ENCODE measurements at regions not wholly inside any gene's neighbourhood (a gene's known extent, or its start where the extent isn't known, plus 50 kb on each side); places are given as distances from the start of the nearest gene placed in this dataset.

- ATAC-seq (ENCODE audit: insufficient read depth, low FRiP score) (no peak), DNase-seq (no peak)
- 75 to 84% methylated on average over 6 of the region's 6 CpGs for WGBS, 2 donors
- Histone ChIP-seq H3K27me3 (ENCODE audit: control insufficient read depth in 3 of 3, insufficient read depth in 3 of 3, low read length in 2 of 3) (peaks cover 0 to 7% (median 2%) of the 10 kb centered on the region in 3 donors), H3K4me3 (no peak overlapping the region), H3K27ac (ENCODE audit: low read depth in 1 of 2, low read length in 1 of 2) (no peak overlapping the region), H3K9me3 (ENCODE audit: control insufficient read depth in 4 of 4, insufficient read depth in 3 of 4, low read length in 3 of 4) (no peaks in the 10 kb centered on the region), H3K4me1 (ENCODE audit: control insufficient read depth in 5 of 5, insufficient read depth in 5 of 5, low read length in 5 of 5) (peaks cover 0 to 4% (median 2%) of the 10 kb centered on the region in 5 donors), H3K9ac (ENCODE audit: insufficient read depth in 1 of 2, low read length in 2 of 2) (no peak overlapping the region), H3K36me3 (ENCODE audit: control insufficient read depth in 4 of 4, insufficient read depth in 4 of 4, low read length in 4 of 4) (no peaks in the 10 kb centered on the region)
- TF ChIP-seq, protein P1, sequence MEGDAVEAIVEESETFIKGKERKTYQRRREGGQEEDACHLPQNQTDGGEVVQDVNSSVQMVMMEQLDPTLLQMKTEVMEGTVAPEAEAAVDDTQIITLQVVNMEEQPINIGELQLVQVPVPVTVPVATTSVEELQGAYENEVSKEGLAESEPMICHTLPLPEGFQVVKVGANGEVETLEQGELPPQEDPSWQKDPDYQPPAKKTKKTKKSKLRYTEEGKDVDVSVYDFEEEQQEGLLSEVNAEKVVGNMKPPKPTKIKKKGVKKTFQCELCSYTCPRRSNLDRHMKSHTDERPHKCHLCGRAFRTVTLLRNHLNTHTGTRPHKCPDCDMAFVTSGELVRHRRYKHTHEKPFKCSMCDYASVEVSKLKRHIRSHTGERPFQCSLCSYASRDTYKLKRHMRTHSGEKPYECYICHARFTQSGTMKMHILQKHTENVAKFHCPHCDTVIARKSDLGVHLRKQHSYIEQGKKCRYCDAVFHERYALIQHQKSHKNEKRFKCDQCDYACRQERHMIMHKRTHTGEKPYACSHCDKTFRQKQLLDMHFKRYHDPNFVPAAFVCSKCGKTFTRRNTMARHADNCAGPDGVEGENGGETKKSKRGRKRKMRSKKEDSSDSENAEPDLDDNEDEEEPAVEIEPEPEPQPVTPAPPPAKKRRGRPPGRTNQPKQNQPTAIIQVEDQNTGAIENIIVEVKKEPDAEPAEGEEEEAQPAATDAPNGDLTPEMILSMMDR (IDR thresholded peaks at IDR 0.05; ENCODE audit: control extremely low read depth, extremely low read depth), result no peak
Measured at GRCh38 chr6:105515054-105515453, 112.2 kb upstream of the PREP start.

DNA sequence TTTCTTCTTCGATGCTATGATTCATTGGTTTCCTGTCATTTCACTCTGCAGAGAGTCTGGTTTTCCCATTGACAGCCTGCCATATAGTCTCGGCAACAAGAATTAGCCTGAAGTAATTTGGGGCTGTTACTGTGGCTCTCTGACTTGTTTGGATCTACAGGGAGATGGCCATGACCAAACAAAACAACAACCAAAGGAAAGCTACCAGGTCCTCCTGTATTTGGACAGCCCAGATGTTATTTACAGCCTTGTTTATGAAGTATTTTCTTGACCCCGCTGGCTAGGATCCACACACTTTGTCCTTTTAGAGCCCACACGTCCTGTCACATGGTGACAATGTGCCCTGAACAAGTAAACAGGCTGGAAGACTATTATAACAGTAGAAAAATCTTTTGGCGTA lies 111.4 kb upstream of the PREP start:
- no peaks in the 10 kb centered on the region for H3K9me3 ChIP-seq (ENCODE audit: control insufficient read depth in 4 of 4, insufficient read depth in 3 of 4, low read length in 3 of 4)
- no peak overlapping the region for H3K9ac ChIP-seq (ENCODE audit: insufficient read depth in 1 of 2, low read length in 2 of 2)
- no peak for ATAC-seq (ENCODE audit: insufficient read depth, low FRiP score)
- H3K4me3 ChIP-seq, result no peak overlapping the region
- TF ChIP-seq, protein P1 (IDR thresholded peaks at IDR 0.05; ENCODE audit: control extremely low read depth, extremely low read depth), result no peak
- H3K36me3 ChIP-seq (ENCODE audit: control insufficient read depth in 4 of 4, insufficient read depth in 4 of 4, low read length in 4 of 4), result no peaks in the 10 kb centered on the region
- peak in 1 of 3 donors; percentile 23 for DNase-seq
- H3K27ac ChIP-seq (ENCODE audit: low read depth in 1 of 2, low read length in 1 of 2), result peak overlapping the region in 1 of 2 donors; percentile 58
- WGBS, 2 donors, result 56 to 61% methylated on average over 5 of the region's 5 CpGs
- H3K27me3 ChIP-seq (ENCODE audit: control insufficient read depth in 3 of 3, insufficient read depth in 3 of 3, low read length in 2 of 3), result peaks cover 0 to 7% (median 2%) of the 10 kb centered on the region in 3 donors
- peaks cover 0 to 9% (median 4%) of the 10 kb centered on the region in 5 donors for H3K4me1 ChIP-seq (ENCODE audit: control insufficient read depth in 5 of 5, insufficient read depth in 5 of 5, low read length in 5 of 5)

DNA sequence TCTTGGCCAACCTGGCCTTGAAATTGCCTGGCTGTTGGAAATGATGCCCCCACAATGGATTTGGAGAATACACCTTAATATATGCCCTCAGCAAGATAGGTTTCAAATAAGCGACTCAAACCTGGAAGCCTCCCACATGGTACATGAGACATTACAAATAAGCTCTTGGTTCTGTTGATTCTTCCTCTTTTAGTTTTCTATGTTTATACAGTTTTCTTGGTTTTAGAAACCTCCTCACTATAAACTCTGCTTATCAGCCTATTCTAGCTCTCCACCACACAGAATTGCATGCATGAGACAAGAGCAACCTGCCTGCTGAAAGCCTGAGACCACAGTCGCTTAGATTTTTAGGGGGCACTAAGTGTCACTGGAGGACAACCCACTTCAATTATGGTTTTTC lies 108.8 kb upstream of the PREP start:
- ATAC-seq (ENCODE audit: insufficient read depth, low FRiP score), result no peak
- 92 to 94% methylated on average over 2 of the region's 2 CpGs for WGBS, 2 donors
- TF ChIP-seq, protein P1 (IDR thresholded peaks at IDR 0.05; ENCODE audit: control extremely low read depth, extremely low read depth), result no peak
- Histone ChIP-seq H3K4me1 (ENCODE audit: control insufficient read depth in 5 of 5, insufficient read depth in 5 of 5, low read length in 5 of 5) (peaks cover 0 to 12% (median 4%) of the 10 kb centered on the region in 5 donors), H3K36me3 (ENCODE audit: control insufficient read depth in 4 of 4, insufficient read depth in 4 of 4, low read length in 4 of 4) (no peaks in the 10 kb centered on the region), H3K27me3 (ENCODE audit: control insufficient read depth in 3 of 3, insufficient read depth in 3 of 3, low read length in 2 of 3) (peaks cover 0 to 7% (median 2%) of the 10 kb centered on the region in 3 donors), H3K9me3 (ENCODE audit: control insufficient read depth in 4 of 4, insufficient read depth in 3 of 4, low read length in 3 of 4) (no peaks in the 10 kb centered on the region), H3K27ac (ENCODE audit: low read depth in 1 of 2, low read length in 1 of 2) (no peak overlapping the region), H3K4me3 (no peak overlapping the region), H3K9ac (ENCODE audit: insufficient read depth in 1 of 2, low read length in 2 of 2) (no peak overlapping the region)
- DNase-seq, result no peak

DNA sequence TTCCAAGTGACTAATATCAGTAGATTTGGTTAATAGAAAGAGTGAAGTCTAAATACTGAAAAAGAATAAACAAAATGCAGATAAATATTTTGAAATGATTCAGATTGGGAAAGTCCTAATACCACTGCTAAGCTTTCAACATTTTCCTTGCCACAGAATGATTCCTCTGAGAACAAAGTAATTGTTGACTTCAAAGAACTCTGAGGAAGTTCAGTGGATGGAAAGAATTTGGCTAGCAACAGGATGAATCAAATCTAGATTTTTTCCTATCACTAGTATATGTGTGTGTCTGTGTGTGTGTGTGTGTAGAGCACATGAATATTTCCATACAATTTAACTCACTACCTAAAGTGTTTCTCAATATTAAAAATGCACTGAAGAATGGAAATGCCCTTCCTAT lies 107.9 kb upstream of the PREP start:
- Histone ChIP-seq H3K4me1 (ENCODE audit: control insufficient read depth in 5 of 5, insufficient read depth in 5 of 5, low read length in 5 of 5) (peaks cover 0 to 12% (median 4%) of the 10 kb centered on the region in 5 donors), H3K4me3 (no peak overlapping the region), H3K9me3 (ENCODE audit: control insufficient read depth in 4 of 4, insufficient read depth in 3 of 4, low read length in 3 of 4) (no peaks in the 10 kb centered on the region), H3K36me3 (ENCODE audit: control insufficient read depth in 4 of 4, insufficient read depth in 4 of 4, low read length in 4 of 4) (no peaks in the 10 kb centered on the region), H3K27me3 (ENCODE audit: control insufficient read depth in 3 of 3, insufficient read depth in 3 of 3, low read length in 2 of 3) (peaks cover 0 to 7% (median 2%) of the 10 kb centered on the region in 3 donors), H3K27ac (ENCODE audit: low read depth in 1 of 2, low read length in 1 of 2) (no peak overlapping the region), H3K9ac (ENCODE audit: insufficient read depth in 1 of 2, low read length in 2 of 2) (no peak overlapping the region)
- TF ChIP-seq, protein P1 (IDR thresholded peaks at IDR 0.05; ENCODE audit: control extremely low read depth, extremely low read depth), result no peak
- DNase-seq (peak in 1 of 3 donors; percentile 29), ATAC-seq (ENCODE audit: insufficient read depth, low FRiP score) (no peak)
